Testis (tissue), 2 donors: ENCODE measurements at regions not wholly inside any gene's neighbourhood (a gene's known extent, or its start where the extent isn't known, plus 50 kb on each side); places are given as distances from the start of the nearest gene placed in this dataset.

ENCODE experiments used
- DNase-seq: peaks from one replicate; pipeline ENCODE4 v3.0.0-alpha.2; 2019
- H3K27ac ChIP-seq, 2 donors: fragments of 200-600 bp; sonication (generic); one replicate each; pipeline ENCODE4 v1.5.1; 2019
- H3K27me3 ChIP-seq: fragments of 200-600 bp; sonication (generic); one replicate; pipeline ENCODE4 v1.5.1; 2019
- H3K36me3 ChIP-seq: fragments of 200-600 bp; sonication (generic); one replicate; pipeline ENCODE4 v1.5.1; 2017; ENCODE audit warnings: low read depth; ENCODE audit errors: missing control alignments
- H3K4me1 ChIP-seq: fragments of 200-600 bp; sonication (generic); one replicate; pipeline ENCODE4 v1.5.1; 2019
- H3K4me3 ChIP-seq, 2 donors: fragments of 200-600 bp; sonication (generic); one replicate each; pipeline ENCODE4 v1.5.1; 2017 to 2019
- H3K9me3 ChIP-seq: fragments of 200-600 bp; sonication (generic); one replicate; pipeline ENCODE4 v1.5.1; 2017
- POLR2A ChIP-seq: fragments of 450-650 bp; IDR thresholded peaks from one replicate; pipeline ENCODE4 v1.6.1; 2017; ENCODE audit warnings: antibody characterized with exemption, mild to moderate bottlenecking, moderate library complexity
- WGBS, 2 donors: methylation state at CpG; one replicate each; pipeline ENCODE4 v1.1.5; 2018; 5-methylcytosine and 5-hydroxymethylcytosine counted together
- intact Hi-C: fragments of 100-400 bp; cut with DNase I; formaldehyde crosslinking; loops from one replicate; pipeline ENCODE4 v1.15.1; 2023; ENCODE audit warnings: low total_unique reads
- TF ChIP-seq, protein P1 (sequence below), 3 experiments: fragments of 450-650 bp in 2 of 3; fragments of 200-600 bp in 1 of 3; sonication (generic) in 1 of 3; IDR thresholded peaks; one replicate each; pipeline ENCODE4 v1.5.1; 2016 to 2019; ENCODE audit warnings: antibody characterized with exemption in 3 of 3, mild to moderate bottlenecking in 2 of 3, moderate library complexity in 1 of 3

DNA sequence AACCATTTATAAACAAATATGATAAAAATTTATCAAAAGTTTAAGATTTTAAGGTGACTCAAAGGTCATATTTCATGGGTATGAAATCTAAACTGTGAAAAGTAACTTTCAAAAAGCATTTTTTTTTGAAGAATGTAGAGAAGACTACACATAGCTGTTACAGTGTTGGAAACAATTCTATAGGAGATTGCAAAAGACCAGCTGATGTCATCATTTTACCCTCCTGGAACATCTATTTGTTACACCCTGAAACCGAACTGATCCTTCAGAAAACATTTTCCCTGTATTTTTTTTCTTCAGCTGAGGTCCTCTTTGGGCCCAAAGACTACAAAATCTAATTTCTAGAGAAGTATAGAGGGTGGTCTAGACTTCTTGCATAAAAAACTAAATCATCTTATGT lies 297.5 kb upstream of the FERMT1 start:
- Histone ChIP-seq H3K9me3 (no peaks in the 10 kb centered on the region), H3K27me3 (no peaks in the 10 kb centered on the region), H3K4me1 (no peaks in the 10 kb centered on the region), H3K27ac (no peak overlapping the region), H3K36me3 (no peaks in the 10 kb centered on the region), H3K4me3 (no peak overlapping the region)
- no peak for TF ChIP-seq POLR2A
- TF ChIP-seq, protein P1, sequence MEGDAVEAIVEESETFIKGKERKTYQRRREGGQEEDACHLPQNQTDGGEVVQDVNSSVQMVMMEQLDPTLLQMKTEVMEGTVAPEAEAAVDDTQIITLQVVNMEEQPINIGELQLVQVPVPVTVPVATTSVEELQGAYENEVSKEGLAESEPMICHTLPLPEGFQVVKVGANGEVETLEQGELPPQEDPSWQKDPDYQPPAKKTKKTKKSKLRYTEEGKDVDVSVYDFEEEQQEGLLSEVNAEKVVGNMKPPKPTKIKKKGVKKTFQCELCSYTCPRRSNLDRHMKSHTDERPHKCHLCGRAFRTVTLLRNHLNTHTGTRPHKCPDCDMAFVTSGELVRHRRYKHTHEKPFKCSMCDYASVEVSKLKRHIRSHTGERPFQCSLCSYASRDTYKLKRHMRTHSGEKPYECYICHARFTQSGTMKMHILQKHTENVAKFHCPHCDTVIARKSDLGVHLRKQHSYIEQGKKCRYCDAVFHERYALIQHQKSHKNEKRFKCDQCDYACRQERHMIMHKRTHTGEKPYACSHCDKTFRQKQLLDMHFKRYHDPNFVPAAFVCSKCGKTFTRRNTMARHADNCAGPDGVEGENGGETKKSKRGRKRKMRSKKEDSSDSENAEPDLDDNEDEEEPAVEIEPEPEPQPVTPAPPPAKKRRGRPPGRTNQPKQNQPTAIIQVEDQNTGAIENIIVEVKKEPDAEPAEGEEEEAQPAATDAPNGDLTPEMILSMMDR (IDR thresholded peaks at IDR 0.05) = no peak
- 76 to 92% methylated on average over 1 of the region's 1 CpG for WGBS, 2 donors
- no peak for DNase-seq
- intact Hi-C loops = no loop called here

DNA sequence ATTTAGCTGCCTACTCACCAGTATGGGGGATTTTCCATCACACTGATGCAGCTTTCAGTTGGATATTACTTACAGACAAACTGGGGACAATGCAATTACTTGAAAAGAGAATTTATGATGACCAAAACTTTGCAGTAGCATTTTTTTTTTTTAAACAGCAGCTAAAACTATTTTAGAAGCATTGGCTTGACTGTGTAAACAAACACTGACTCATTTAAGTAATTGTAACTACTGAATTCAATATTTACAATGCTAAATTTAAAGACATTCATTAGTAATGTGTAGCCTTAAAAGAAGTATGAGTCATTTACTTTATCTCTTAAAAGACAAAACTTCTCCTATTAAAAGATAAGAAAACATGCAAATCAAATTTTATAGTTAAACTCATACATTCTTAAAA lies 295.9 kb upstream of the FERMT1 start:
- TF ChIP-seq, protein P1 (IDR thresholded peaks at IDR 0.05) = no peak
- no peak for TF ChIP-seq POLR2A
- intact Hi-C loops = no loop called here
- H3K9me3 ChIP-seq = no peaks in the 10 kb centered on the region

DNA sequence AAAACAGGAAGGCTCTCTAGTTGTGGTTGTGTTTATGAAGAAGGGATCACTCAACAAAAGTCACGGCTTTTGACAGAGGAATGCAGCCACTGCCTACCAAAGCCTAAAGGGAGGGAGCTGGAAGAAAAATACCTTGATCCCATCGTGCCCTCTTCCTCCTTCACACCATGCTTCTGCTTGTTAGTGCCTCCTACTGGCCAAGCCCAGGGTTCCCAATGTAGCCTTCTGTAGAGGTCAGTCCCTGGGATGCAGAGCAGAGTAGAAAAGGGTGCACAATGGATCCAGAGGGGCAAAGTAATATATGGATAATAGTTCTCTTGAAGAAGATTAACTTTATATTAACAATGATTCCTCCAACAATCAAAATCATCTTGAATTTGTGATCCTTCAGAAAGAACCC lies 293.5 kb upstream of the FERMT1 start:
- no peaks in the 10 kb centered on the region for H3K36me3 ChIP-seq
- WGBS, 2 donors = 65 to 79% methylated on average over 2 of the region's 2 CpGs
- no peak overlapping the region for H3K4me3 ChIP-seq
- TF ChIP-seq, protein P1 (IDR thresholded peaks at IDR 0.05) = no peak
- no peak for TF ChIP-seq POLR2A
- H3K4me1 ChIP-seq = no peaks in the 10 kb centered on the region
- no peak for DNase-seq
- no peaks in the 10 kb centered on the region for H3K9me3 ChIP-seq
- intact Hi-C loops = no loop called here
- H3K27ac ChIP-seq = no peak overlapping the region
- H3K27me3 ChIP-seq = no peaks in the 10 kb centered on the region

More for the DNA sequence above, 295.9 kb upstream of the FERMT1 start:
- H3K27ac ChIP-seq = no peak overlapping the region
- no peaks in the 10 kb centered on the region for H3K27me3 ChIP-seq
- no peaks in the 10 kb centered on the region for H3K36me3 ChIP-seq
- no peak for DNase-seq
- no peaks in the 10 kb centered on the region for H3K4me1 ChIP-seq
- no peak overlapping the region for H3K4me3 ChIP-seq

DNA sequence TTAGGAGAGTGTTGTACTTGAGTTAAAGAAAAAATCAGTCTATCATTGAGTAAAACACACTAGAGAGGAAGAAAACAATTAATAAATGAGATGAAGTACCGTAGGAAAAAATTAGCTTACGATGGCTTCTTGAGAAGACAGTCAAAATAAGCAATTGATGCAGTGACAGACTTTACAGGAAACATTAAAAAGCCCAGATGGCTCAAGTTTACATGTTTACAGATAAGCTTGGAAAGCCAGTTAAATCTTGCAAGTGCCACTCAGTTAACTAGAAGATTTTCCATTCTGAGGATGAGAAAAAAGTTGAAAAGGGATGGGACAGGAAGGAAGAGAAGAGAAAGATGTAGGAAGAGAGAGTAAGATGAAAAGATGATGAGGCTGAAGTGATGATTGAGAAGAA lies 288.8 kb upstream of the FERMT1 start:
- no peaks in the 10 kb centered on the region for H3K36me3 ChIP-seq
- H3K9me3 ChIP-seq = no peaks in the 10 kb centered on the region
- H3K4me1 ChIP-seq = no peaks in the 10 kb centered on the region
- 86 to 87% methylated on average over 2 of the region's 2 CpGs for WGBS, 2 donors
- DNase-seq = no peak
- TF ChIP-seq, protein P1 (IDR thresholded peaks at IDR 0.05) = no peak
- no peak for TF ChIP-seq POLR2A
- no peak overlapping the region for H3K27ac ChIP-seq
- intact Hi-C loops = no loop called here
- H3K27me3 ChIP-seq = no peaks in the 10 kb centered on the region
- no peak overlapping the region for H3K4me3 ChIP-seq

DNA sequence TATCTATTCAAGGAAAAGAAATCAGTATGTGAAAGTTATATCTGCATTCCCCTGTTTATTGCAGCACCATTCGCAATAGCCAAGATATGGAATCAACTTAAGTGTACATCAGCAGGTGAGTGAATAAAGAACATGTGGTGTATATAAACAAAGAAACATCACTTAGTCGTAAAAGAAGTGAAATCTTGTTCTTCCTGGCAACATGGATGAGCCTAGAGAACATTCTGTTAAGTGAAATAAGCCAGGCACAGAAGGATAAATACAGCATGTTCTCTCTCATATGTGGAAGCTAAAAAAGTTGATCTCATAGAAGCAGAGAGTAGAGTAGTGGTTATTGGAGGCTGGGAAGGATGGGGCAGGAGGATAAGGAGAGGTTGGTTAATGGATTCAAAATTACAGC lies 287.9 kb upstream of the FERMT1 start:
- H3K4me1 ChIP-seq = no peaks in the 10 kb centered on the region
- intact Hi-C loops = no loop called here
- WGBS, 2 donors = 63 to 72% methylated on average over 2 of the region's 2 CpGs

More for the DNA sequence above, 287.9 kb upstream of the FERMT1 start:
- H3K9me3 ChIP-seq = no peaks in the 10 kb centered on the region
- TF ChIP-seq, protein P1 (IDR thresholded peaks at IDR 0.05) = no peak
- TF ChIP-seq POLR2A = no peak
- no peaks in the 10 kb centered on the region for H3K36me3 ChIP-seq
- H3K4me3 ChIP-seq = no peak overlapping the region
- H3K27me3 ChIP-seq = no peaks in the 10 kb centered on the region
- H3K27ac ChIP-seq = no peak overlapping the region
- DNase-seq = no peak
